Right lobe of liver (tissue), 4 donors: ENCODE measurements at regions not wholly inside any gene's neighbourhood (a gene's known extent, or its start where the extent isn't known, plus 50 kb on each side); places are given as distances from the start of the nearest gene placed in this dataset.

Experiments used
- POLR2A ChIP-seq: fragments of 450-650 bp; IDR thresholded peaks from one replicate; pipeline ENCODE4 v1.6.1; 2017; ENCODE audit warnings: antibody characterized with exemption, mild to moderate bottlenecking
- TF ChIP-seq, protein P1 (sequence below), 4 donors: fragments of 200-600 bp in 3 of 4; fragments of 450-650 bp in 1 of 4; IDR thresholded peaks; one replicate each; pipeline versions ENCODE4 v1.5.1 to v1.8.0; 2016 to 2022; ENCODE audit warnings: antibody characterized with exemption in 4 of 4, mild to moderate bottlenecking in 2 of 4
- donor health status: DM: no; HTN: no; CAD: no.
- donor health status: DM: no; HTN: no; CAD: no.
- donor health status: DM: no; HTN: yes; CAD: no.

DNA sequence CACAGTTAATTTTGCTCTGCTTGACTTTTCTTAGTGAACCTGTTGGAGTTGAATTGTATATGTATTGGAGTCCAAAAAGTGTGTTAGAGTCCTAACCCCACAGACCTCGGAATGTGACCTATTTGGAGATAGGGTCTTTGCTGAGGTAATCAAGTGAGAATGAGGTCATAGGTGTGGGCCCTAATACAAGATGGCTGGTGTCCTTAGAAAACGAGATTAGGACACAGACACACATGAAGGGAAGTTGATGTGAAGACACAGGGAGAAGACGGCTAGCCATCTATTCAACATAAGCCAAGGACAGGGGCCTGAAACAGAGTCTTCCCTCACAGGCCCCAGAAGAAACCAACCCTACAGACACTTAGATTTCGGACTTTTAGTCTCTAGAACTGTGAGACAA lies 260.6 kb upstream of the NEBL start:
- TF ChIP-seq, protein P1, sequence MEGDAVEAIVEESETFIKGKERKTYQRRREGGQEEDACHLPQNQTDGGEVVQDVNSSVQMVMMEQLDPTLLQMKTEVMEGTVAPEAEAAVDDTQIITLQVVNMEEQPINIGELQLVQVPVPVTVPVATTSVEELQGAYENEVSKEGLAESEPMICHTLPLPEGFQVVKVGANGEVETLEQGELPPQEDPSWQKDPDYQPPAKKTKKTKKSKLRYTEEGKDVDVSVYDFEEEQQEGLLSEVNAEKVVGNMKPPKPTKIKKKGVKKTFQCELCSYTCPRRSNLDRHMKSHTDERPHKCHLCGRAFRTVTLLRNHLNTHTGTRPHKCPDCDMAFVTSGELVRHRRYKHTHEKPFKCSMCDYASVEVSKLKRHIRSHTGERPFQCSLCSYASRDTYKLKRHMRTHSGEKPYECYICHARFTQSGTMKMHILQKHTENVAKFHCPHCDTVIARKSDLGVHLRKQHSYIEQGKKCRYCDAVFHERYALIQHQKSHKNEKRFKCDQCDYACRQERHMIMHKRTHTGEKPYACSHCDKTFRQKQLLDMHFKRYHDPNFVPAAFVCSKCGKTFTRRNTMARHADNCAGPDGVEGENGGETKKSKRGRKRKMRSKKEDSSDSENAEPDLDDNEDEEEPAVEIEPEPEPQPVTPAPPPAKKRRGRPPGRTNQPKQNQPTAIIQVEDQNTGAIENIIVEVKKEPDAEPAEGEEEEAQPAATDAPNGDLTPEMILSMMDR (IDR thresholded peaks at IDR 0.05), result no peak
- no peak for TF ChIP-seq POLR2A
